Tibial nerve (tissue), 4 donors: ENCODE measurements at regions not wholly inside any gene's neighbourhood (a gene's known extent, or its start where the extent isn't known, plus 50 kb on each side); places are given as distances from the start of the nearest gene placed in this dataset.

Experiments
- EP300 ChIP-seq, 2 donors: sonication (generic); formaldehyde crosslinking; IDR thresholded peaks; one replicate each; pipeline ENCODE4 v1.6.1; 2017; ENCODE audit warnings: antibody characterized with exemption in 2 of 2, mild to moderate bottlenecking in 1 of 2
- POLR2A ChIP-seq, 2 donors: fragments of 450-650 bp; IDR thresholded peaks; one replicate each; pipeline ENCODE4 v1.6.1; 2017; ENCODE audit warnings: antibody characterized with exemption in 2 of 2, mild to moderate bottlenecking in 2 of 2, moderate library complexity in 2 of 2
- TF ChIP-seq, protein P1 (sequence below), 5 experiments: fragments of 200-600 bp in 3 of 5; fragments of 450-650 bp in 2 of 5; sonication (generic) in 3 of 5; IDR thresholded peaks; one replicate each; pipeline ENCODE4 v1.5.1; 2016 to 2019; ENCODE audit warnings: antibody characterized with exemption in 5 of 5, mild to moderate bottlenecking in 3 of 5, moderate library complexity in 2 of 5

DNA sequence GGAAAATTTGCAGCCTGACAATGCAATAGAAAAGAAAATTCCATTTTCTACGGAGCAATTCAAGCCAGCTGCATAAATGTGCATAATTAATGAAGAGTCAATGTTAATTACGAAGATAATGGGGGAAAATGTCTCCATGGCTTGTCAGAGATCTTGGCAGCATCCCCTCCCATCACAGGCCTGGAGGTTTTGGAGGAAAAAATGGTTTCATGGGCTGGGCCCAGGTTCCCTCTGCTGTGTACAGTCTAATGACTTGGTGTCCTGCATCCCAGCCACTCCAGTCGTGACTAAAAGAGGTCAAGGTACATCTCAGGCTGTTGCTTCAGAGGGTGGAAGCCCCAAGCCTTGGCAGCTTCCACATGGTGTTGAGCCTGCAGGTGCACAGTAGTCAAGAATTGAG is 779.7 kb downstream of the DCDC2C start:
- TF ChIP-seq POLR2A (IDR thresholded peaks at IDR 0.05) = no peak
- TF ChIP-seq, protein P1, sequence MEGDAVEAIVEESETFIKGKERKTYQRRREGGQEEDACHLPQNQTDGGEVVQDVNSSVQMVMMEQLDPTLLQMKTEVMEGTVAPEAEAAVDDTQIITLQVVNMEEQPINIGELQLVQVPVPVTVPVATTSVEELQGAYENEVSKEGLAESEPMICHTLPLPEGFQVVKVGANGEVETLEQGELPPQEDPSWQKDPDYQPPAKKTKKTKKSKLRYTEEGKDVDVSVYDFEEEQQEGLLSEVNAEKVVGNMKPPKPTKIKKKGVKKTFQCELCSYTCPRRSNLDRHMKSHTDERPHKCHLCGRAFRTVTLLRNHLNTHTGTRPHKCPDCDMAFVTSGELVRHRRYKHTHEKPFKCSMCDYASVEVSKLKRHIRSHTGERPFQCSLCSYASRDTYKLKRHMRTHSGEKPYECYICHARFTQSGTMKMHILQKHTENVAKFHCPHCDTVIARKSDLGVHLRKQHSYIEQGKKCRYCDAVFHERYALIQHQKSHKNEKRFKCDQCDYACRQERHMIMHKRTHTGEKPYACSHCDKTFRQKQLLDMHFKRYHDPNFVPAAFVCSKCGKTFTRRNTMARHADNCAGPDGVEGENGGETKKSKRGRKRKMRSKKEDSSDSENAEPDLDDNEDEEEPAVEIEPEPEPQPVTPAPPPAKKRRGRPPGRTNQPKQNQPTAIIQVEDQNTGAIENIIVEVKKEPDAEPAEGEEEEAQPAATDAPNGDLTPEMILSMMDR (IDR thresholded peaks at IDR 0.05) = no peak
- no peak for TF ChIP-seq EP300 (IDR thresholded peaks at IDR 0.05)
